DMS 273 (cell line): ENCODE measurements at regions not wholly inside any gene's neighbourhood (a gene's known extent, or its start where the extent isn't known, plus 50 kb on each side); places are given as distances from the start of the nearest gene placed in this dataset.

ENCODE experiments used
- DNase-seq: peaks from one replicate; lab custom pipeline; 2025; ENCODE audit not compliant: unreplicated experiment; lab: John Stamatoyannopoulos, UW

DNA sequence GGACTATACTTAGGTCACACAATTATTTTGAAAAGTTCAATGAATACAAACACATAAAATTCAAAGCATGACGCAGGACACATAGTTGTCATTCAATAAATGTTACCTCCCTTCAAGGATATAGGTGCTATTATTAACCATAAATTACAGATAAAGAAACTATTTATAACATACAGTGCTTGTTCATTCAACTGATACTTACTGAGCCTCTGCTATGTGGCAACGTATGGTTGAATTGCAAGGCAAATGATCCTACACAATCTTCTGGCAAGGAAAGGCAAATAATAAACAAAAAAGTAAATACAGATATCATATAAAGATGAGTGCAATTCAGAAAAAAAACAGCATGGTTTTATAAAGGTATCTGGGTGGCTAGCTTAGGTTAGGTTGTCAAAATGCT lies 614.7 kb downstream of the LTN1 start:
- no peak for DNase-seq

- no peak for DNase-seq
Observed at GRCh38 chr21:28375708-28376385, 616.8 kb downstream of the LTN1 start.

DNA sequence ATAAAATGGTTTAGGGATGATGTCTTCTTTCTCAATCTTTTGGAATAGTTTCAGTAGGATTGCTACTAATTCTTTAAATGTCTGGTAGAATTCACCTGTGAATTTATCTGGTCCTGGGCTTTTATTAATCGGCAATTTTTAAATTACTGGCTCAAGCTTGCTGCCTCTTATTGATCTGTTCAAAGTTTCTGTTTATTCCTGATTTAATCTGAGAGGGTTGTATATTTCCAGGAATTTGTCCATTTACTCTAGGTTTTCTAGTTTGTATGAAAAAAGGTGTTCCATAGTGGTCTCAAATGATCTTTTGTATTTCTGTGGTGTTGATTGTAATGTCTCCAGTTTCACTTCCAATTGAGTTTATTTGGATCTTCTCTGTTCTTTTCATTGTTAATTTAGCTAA lies 617.8 kb downstream of the LTN1 start:
- no peak for DNase-seq

GRCh38 chr21:28371713-28372112 lies 621.0 kb downstream of the LTN1 start:
- DNase-seq: no peak

GRCh38 chr21:28359300-28359699 lies 633.4 kb downstream of the LTN1 start:
- no peak for DNase-seq

DNA sequence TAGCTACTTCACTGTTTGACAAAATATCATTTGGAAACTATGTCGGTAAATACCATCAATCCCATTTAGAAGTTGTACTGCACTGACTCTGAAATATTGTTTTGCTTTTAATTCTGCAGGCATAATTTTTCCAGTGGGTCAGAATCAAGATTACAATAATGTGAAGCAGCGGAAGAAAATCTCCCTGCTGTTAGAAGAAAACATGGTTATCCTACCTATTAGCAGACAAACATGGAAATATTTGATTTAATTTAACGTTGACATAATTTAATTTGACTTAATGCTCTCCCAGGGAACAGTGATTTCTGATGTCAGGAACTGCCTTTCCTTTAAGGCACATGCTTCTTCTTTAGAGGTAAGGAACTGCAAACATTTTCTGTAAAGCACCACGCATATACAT lies 634.0 kb downstream of the LTN1 start:
- DNase-seq: no peak

DNA sequence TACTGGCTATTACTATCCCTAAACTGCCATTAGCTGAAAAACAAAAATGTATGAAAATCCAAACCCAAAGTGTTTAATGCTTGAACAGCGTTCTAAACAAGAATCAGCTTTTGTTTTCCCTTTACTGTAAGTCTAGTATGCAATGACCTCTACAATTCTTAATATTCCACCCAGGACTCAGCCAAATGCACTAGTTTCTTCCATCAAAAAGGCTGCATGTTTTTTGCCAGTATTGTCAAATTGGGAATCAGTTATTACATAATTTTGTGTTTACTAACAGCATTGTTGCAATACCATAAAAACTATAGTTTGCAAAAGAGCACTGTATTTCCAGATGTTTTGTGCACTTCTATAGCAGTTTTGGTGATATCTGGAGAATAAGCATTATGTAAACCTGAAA lies 634.5 kb downstream of the LTN1 start:
- no peak for DNase-seq

GRCh38 chr21:28357743-28358142 lies 634.9 kb downstream of the LTN1 start:
- no peak for DNase-seq

DNA sequence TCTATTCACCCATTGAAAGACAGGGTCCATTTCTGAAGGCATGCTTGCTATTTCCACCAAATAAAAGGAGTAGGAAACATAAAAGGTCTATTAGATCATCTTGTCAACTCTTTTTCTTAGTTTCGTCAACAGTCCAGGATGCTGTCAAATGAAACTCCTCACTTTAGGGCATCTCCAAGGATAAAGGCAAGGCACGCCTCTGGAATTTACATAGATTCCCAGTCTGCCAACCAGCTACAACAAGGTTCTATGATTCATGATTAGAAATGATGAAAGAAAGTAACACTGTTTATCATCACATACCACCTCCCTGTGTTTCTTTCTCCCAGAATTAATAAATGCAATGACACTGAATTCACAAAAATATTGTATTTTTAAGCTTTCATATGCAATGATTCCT lies 636.3 kb downstream of the LTN1 start:
- DNase-seq: no peak

GRCh38 chr21:28345934-28346333 lies 646.7 kb downstream of the LTN1 start:
- no peak for DNase-seq

DNA sequence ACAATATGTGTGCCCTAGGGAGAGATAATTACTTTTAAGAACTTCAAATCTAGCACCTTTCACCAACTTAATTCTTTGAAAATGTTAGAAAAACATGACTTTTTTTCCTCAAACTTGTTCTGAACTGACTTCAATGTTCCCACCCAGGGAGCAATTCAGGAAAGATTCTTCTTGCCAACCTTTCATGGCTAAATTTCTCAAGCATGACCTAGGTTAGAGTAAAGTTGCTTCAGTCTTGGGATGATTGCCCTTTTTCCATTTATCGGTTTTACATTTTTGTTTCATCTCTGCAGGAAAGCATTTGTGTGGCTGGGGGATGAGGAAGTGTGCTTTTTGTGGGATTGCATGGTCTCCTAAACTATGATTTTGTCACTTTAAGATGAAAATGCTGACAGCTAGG lies 647.7 kb downstream of the LTN1 start:
- no peak for DNase-seq

- DNase-seq: no peak
Observed at GRCh38 chr21:28342212-28342810, 650.4 kb downstream of the LTN1 start.

GRCh38 chr21:28339403-28339802 lies 653.3 kb downstream of the LTN1 start:
- DNase-seq: no peak

- no peak for DNase-seq
Observed at GRCh38 chr21:28338701-28339305, 653.9 kb downstream of the LTN1 start.

- DNase-seq: peak; percentile 12
Observed at GRCh38 chr21:28337315-28337714, 655.4 kb downstream of the LTN1 start.

- DNase-seq: peak; percentile 19
Observed at GRCh38 chr21:28336314-28336713, 656.4 kb downstream of the LTN1 start.

GRCh38 chr21:28334407-28334806 lies 658.3 kb downstream of the LTN1 start:
- DNase-seq: no peak

- no peak for DNase-seq
Observed at GRCh38 chr21:28333578-28334075, 659.0 kb downstream of the LTN1 start.

DNA sequence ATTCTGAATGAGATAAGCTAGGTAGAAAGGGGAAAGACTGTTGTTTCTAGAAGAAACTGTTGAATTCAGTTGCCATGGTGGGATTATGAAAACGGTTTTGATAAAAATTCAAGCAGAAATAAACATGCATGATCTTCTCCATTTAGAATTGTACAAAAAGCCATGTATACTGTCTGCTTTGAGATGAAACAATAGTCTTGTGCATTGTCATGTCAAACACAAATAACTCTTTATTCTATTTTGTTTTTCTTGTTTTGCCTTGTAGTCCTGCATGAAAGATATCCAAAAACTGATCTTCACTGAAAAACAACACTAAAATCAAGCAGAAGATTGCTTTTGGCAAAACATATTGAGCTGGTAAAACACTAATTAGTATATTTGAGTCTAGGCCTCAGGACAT lies 659.9 kb downstream of the LTN1 start:
- no peak for DNase-seq

DNA sequence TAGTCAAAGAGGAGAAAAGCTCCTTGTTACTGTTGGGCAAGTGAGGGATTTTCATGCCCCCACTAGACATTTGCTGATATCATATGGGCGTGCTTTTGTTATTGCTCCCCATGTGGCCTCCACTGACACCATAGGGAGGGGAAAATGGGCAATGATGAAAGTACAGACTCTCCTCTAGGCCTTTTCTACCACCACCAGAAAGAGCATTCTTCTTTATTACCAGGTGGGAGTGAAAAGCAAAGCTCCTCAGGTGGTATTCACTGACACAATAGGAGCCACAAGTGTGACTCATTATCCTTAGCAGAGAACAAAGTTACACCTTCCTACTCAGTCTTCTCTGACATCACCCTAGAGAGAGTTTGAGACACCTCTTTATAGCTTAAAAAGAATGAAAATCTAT lies 667.1 kb downstream of the LTN1 start:
- no peak for DNase-seq

GRCh38 chr21:28324690-28325089 lies 668.0 kb downstream of the LTN1 start:
- no peak for DNase-seq

GRCh38 chr21:28317177-28317950 lies 675.3 kb downstream of the LTN1 start:
- DNase-seq: no peak
